ENCODE measurements at regions not wholly inside any gene's neighbourhood (a gene's known extent, or its start where the extent isn't known, plus 50 kb on each side); places are given as distances from the start of the nearest gene placed in this dataset.
"Not testable (repeated sequence)": the region's sequence is repeated elsewhere in the genome, so short reads cannot be mapped to it uniquely, and the experiment has no call there.

- no peak for DNase-seq
These were observed 549.4 kb downstream of the TRIB2 start for GRCh38 chr2:13266166-13266565.

- DNase-seq = no peak
These were observed 568.0 kb downstream of the TRIB2 start for GRCh38 chr2:13284688-13285087.

- DNase-seq = no peak
These were observed 572.6 kb downstream of the TRIB2 start for GRCh38 chr2:13289310-13289709.

- not testable (repeated sequence) for DNase-seq
These were observed 591.7 kb downstream of the TRIB2 start for GRCh38 chr2:13308478-13308805.

- no peak for DNase-seq
These were observed 592.3 kb downstream of the TRIB2 start for GRCh38 chr2:13308989-13309388.

GRCh38 chr2:13332060-13332459, 615.3 kb downstream of the TRIB2 start:
- DNase-seq = no peak

- DNase-seq = not testable (repeated sequence)
These were observed 617.3 kb downstream of the TRIB2 start for GRCh38 chr2:13334071-13334470.

GRCh38 chr2:13334545-13334944, 617.8 kb downstream of the TRIB2 start:
- DNase-seq = no peak

- DNase-seq = no peak
These were observed 619.3 kb downstream of the TRIB2 start for GRCh38 chr2:13335862-13336535.

- no peak for DNase-seq
These were observed 634.3 kb downstream of the TRIB2 start for GRCh38 chr2:13351068-13351467.

GRCh38 chr2:13353083-13353482, 636.3 kb downstream of the TRIB2 start:
- DNase-seq = no peak

GRCh38 chr2:13354031-13354430, 637.3 kb downstream of the TRIB2 start:
- no peak for DNase-seq

GRCh38 chr2:13381928-13382327, 665.2 kb downstream of the TRIB2 start:
- DNase-seq = not testable (repeated sequence)

- DNase-seq = not testable (repeated sequence)
These were observed 672.4 kb downstream of the TRIB2 start for GRCh38 chr2:13389172-13389571.

- DNase-seq = no peak
These were observed 673.9 kb downstream of the TRIB2 start for GRCh38 chr2:13390676-13391075.

- DNase-seq = no peak
These were observed 684.6 kb downstream of the TRIB2 start for GRCh38 chr2:13401312-13401711.

GRCh38 chr2:13413989-13414388, 697.3 kb downstream of the TRIB2 start:
- DNase-seq = no peak

- DNase-seq = no peak
These were observed 698.2 kb downstream of the TRIB2 start for GRCh38 chr2:13414897-13415296.

GRCh38 chr2:13433954-13434353, 717.2 kb downstream of the TRIB2 start:
- no peak for DNase-seq

GRCh38 chr2:13443554-13444261, 727.0 kb downstream of the TRIB2 start:
- DNase-seq = not testable (repeated sequence)

- DNase-seq = no peak
These were observed 745.7 kb downstream of the TRIB2 start for GRCh38 chr2:13462464-13462863.

GRCh38 chr2:13466076-13466475, 749.3 kb downstream of the TRIB2 start:
- no peak for DNase-seq

GRCh38 chr2:13474538-13474937, 757.8 kb downstream of the TRIB2 start:
- no peak for DNase-seq

GRCh38 chr2:13480057-13480456, 763.3 kb downstream of the TRIB2 start:
- no peak for DNase-seq

GRCh38 chr2:13481201-13481600, 764.5 kb downstream of the TRIB2 start:
- DNase-seq = no peak
